Peyer's patch (tissue), 4 donors: ENCODE measurements at regions not wholly inside any gene's neighbourhood (a gene's known extent, or its start where the extent isn't known, plus 50 kb on each side); places are given as distances from the start of the nearest gene placed in this dataset.

Experiments
- CTCF ChIP-seq, 6 experiments: fragments of 450-650 bp in 4 of 6; fragments of 200-600 bp in 2 of 6; sonication (generic) in 1 of 6; IDR thresholded peaks; one replicate each; pipeline ENCODE4 v1.5.1; 2017 to 2019; ENCODE audit warnings: antibody characterized with exemption in 6 of 6, mild to moderate bottlenecking in 3 of 6, moderate library complexity in 1 of 6
- POLR2A ChIP-seq, 2 donors: fragments of 450-650 bp; IDR thresholded peaks; one replicate each; pipeline ENCODE4 v1.5.1; 2017; ENCODE audit warnings: antibody characterized with exemption in 2 of 2, mild to moderate bottlenecking in 2 of 2, moderate library complexity in 2 of 2

- TF ChIP-seq CTCF (IDR thresholded peaks at IDR 0.05), result no peak
- no peak for TF ChIP-seq POLR2A (IDR thresholded peaks at IDR 0.05)
These were observed 93.4 kb upstream of the MAP4K3 start for GRCh38 chr2:39530411-39530866.
